Fibroblast of villous mesenchyme (primary cell): ENCODE measurements at regions not wholly inside any gene's neighbourhood (a gene's known extent, or its start where the extent isn't known, plus 50 kb on each side); places are given as distances from the start of the nearest gene placed in this dataset.

Source experiments
- DNase-seq: peaks from one replicate; pipeline ENCODE4 v3.0.0-alpha.2; 2010; ENCODE audit warnings: low read depth
- H3K4me3 ChIP-seq: 2 replicates; pipeline ENCODE4 v1.5.1; 2011; ENCODE audit warnings: low read depth, mild to moderate bottlenecking, low read length
- TF ChIP-seq, protein P1 (sequence below): IDR thresholded peaks from 2 replicates; pipeline ENCODE4 v1.5.1; 2012; ENCODE audit warnings: low read depth, mild to moderate bottlenecking, low read length; ENCODE audit not compliant: insufficient read depth

DNA sequence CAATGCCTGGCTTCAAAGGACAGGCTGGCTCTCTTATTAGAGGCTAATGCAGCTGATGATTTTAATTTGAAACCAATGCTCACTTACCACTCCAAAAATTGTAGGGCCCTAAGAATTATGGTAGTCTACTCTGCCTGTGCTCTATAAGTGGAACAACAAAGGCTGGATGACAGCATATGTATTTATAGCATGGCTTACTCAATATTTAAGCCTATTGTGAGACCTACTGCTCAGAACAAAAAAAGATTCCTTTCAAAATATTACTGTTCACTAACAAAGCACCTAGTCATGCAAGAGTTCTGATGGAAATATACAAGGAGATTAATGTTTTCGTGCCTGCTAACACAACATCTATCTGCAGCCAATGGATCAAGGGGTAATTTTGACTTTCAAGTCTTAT lies 73.8 kb upstream of the DUSP10 start:
- TF ChIP-seq, protein P1, sequence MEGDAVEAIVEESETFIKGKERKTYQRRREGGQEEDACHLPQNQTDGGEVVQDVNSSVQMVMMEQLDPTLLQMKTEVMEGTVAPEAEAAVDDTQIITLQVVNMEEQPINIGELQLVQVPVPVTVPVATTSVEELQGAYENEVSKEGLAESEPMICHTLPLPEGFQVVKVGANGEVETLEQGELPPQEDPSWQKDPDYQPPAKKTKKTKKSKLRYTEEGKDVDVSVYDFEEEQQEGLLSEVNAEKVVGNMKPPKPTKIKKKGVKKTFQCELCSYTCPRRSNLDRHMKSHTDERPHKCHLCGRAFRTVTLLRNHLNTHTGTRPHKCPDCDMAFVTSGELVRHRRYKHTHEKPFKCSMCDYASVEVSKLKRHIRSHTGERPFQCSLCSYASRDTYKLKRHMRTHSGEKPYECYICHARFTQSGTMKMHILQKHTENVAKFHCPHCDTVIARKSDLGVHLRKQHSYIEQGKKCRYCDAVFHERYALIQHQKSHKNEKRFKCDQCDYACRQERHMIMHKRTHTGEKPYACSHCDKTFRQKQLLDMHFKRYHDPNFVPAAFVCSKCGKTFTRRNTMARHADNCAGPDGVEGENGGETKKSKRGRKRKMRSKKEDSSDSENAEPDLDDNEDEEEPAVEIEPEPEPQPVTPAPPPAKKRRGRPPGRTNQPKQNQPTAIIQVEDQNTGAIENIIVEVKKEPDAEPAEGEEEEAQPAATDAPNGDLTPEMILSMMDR: no peak
- no peak overlapping the region for H3K4me3 ChIP-seq
- no peak for DNase-seq

DNA sequence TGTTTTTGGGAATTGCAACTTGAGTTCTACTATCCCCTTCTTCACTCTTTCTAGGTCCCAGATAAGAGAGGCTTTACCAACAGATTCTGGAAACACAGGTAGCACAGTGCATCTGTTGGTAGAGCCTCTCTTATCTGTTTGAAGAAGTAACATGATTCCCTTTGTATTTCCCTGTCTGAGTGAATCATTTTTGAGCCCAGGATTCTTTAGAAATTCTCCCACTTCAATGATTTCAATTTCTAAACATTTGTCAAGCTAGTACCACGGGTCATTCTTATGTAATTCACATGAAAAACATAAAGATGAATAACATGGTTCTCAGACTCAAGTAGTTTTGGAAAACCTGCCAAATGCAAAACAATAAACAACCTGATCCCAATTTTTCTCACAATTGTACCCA lies 72.0 kb upstream of the DUSP10 start:
- no peak for DNase-seq
- TF ChIP-seq, protein P1: no peak
- H3K4me3 ChIP-seq: no peak overlapping the region

DNA sequence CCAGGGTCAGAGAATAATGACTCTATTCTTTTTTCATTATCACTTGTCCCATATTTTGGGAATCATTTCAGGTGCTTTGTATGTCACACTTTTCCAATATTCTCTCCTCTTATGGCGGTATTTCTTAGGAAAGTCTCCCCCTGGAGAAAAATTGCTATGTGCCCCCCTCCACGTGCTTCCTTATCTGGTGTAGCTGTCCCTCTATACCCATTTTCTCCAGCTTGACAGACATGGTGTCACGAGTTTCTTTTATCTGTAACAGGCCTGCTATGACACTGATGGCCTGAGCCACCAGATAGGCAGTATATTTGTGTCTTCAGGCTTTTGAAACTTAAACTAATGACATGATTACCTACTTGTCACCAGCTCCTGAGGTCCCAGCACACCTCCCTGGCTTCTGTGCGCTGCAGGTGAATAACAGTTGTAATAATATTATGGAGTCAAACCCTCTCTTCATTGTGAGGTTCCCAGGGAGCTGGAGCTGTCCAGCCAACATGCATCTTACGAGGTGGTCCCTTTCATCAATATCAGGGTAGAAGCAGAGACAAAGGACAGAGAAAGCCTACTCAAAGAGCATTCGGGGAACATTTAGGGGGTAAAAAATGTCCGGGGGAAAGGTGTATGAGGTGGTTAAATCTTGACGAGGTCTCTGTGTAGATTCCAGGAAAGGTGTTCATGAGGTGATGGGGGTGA lies 71.2 kb upstream of the DUSP10 start:
- DNase-seq: no peak
- H3K4me3 ChIP-seq: no peak overlapping the region
- TF ChIP-seq, protein P1: no peak

DNA sequence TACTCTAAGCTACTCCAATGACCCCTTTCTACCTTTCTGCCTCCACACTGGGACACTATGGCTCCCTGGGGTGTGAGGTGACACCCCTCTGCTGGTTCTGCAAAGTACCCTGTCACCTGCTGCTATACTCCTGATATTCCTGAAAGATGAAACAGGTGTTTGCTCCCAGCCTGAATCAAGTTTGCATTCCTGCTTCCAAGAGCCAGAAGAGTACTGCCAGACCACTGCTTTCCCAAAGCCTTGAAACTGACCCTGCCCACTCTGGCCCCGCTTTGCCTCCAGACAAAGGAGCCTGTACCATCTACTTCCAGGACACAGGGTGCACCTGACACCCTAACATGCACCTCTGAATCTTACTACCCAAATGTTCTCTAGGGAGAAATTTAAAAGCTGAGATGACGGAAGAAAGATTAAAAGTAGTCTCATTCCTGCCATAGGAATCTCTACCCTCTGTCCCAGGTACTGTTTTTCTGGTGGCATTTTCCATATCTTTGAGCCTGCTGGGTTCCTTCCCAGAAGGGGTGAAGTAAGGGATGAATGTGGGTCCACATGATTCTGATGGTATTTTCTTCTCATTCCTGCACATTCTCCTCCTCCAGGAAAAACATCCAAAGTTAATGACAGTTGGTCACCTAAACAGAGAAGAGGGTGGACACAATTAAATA lies 70.3 kb upstream of the DUSP10 start:
- TF ChIP-seq, protein P1: no peak
- no peak for DNase-seq

DNA sequence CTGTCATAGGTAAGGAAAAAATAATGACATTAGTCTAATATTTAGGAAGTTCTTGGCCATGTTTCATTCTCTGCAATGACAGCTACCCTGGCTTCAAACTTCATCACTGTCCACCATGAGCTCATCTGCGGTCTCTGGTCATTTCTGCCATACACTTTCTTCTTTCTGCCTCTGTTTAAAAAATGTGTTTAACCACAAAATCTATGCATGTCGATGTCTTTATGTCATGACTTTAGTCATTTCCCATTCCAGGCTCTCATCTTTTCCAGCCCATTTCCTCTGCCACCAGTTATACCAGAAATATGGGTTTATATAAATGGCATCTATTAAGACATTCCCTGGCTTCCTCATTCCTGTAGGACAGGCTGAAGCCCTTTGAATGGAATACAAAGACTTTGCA lies 68.5 kb upstream of the DUSP10 start:
- peak; percentile 25 for DNase-seq
- H3K4me3 ChIP-seq: no peak overlapping the region
- TF ChIP-seq, protein P1: no peak

More for the DNA sequence above, 70.3 kb upstream of the DUSP10 start:
- H3K4me3 ChIP-seq: no peak overlapping the region

DNA sequence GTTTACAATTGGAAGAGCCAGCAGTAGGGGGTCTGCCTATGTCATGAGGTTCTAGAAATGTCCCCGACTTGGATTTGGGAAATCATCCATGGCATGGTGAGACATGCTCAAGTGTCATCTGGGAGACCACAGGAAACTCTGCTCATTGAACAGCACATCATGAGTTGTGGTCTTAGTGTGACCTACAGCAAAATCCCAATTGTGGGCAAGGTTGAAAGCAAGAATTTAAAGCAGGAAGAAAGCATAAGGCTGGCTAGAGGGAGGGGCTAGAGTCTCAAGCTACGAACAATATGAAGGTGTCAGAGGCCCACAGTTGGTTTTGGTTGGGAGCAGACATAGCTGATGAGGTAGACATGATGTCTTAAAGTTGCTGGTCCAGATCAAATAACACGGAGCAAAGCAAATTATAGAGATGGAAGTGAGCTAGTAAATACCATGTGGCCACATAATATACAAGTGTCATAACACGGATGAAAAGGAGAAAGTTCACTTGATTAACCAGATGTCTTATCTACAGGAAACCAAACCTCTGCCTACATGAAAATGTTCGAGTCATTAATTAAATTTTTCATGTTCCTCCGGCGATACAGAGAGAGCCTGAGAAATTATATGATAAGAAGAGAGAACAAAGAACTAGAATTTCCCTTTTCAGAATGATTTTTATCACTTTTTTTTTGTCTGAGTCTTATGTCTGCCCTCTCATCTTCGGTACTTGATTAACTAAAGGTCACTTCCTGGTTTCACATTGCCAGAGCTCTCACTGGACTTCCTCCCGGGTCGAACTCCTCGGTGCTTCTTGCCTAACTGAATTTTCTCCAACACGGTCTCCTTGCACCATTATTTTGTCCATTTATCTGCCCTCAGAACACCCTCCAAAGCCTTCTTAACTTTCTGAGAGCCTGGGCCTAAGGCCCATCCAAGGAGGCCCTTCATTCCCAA lies 67.5 kb upstream of the DUSP10 start:
- no peak for DNase-seq
- no peak overlapping the region for H3K4me3 ChIP-seq
- TF ChIP-seq, protein P1: no peak
